HFF-Myc (cell line): ENCODE measurements at regions not wholly inside any gene's neighbourhood (a gene's known extent, or its start where the extent isn't known, plus 50 kb on each side); places are given as distances from the start of the nearest gene placed in this dataset.

Source experiments
- DNase-seq: peaks from one replicate; pipeline ENCODE4 v3.0.0-alpha.2; 2011; ENCODE audit warnings: low read depth; ENCODE audit errors: extremely low read depth
- H3K4me3 ChIP-seq: replicated peaks from 2 replicates; pipeline ENCODE4 v1.5.1; 2011; ENCODE audit warnings: low read depth, mild to moderate bottlenecking, control low read depth, low read length
- TF ChIP-seq, protein P1 (sequence below): IDR thresholded peaks from 2 replicates; pipeline ENCODE4 v1.5.1; 2012; ENCODE audit warnings: mild to moderate bottlenecking, low read depth, low read length, control low read depth; ENCODE audit errors: missing control alignments

DNA sequence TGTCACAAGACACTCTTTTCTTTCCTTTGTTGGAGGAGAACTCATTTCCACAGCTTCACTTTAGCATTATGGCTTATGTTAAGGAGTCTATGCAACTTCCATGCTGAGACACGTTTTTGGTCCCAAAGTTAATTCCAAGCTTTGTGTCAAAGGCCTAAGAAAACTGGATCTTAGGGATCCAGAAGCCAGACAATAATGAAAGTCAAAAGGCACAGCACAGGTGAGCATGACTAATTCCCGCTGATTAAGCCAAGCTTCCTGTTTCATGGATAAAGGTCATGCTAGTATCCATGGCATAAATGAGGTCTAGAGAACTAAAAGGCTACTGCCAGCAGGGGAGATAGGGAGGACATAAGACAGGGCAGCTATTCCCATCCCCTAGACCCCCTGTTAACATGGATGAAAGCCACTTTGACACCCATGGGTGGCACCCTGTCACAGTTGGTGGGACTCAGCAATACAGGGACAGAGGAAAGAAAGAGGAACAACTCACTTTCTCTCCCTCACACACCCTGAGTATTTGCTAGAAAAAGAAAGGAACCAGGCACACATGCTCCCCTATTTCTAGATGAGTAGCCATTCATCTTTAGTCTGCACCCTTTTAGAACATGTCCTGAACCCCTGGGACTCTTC lies 438.1 kb upstream of the CDH9 start:
- H3K4me3 ChIP-seq, result no peak overlapping the region
- no peak for DNase-seq
- TF ChIP-seq, protein P1, sequence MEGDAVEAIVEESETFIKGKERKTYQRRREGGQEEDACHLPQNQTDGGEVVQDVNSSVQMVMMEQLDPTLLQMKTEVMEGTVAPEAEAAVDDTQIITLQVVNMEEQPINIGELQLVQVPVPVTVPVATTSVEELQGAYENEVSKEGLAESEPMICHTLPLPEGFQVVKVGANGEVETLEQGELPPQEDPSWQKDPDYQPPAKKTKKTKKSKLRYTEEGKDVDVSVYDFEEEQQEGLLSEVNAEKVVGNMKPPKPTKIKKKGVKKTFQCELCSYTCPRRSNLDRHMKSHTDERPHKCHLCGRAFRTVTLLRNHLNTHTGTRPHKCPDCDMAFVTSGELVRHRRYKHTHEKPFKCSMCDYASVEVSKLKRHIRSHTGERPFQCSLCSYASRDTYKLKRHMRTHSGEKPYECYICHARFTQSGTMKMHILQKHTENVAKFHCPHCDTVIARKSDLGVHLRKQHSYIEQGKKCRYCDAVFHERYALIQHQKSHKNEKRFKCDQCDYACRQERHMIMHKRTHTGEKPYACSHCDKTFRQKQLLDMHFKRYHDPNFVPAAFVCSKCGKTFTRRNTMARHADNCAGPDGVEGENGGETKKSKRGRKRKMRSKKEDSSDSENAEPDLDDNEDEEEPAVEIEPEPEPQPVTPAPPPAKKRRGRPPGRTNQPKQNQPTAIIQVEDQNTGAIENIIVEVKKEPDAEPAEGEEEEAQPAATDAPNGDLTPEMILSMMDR, result no peak

- no peak overlapping the region for H3K4me3 ChIP-seq
- DNase-seq, result no peak
- TF ChIP-seq, protein P1, result no peak
Measured at GRCh38 chr5:27475063-27475462, 436.7 kb upstream of the CDH9 start.

- TF ChIP-seq, protein P1, result no peak
- H3K4me3 ChIP-seq, result peak overlapping the region; percentile 45; the same call in 1 of the 2 replicates
- DNase-seq, result no peak
Measured at GRCh38 chr5:27474395-27474794, 436.0 kb upstream of the CDH9 start.

- peak overlapping the region; percentile 45 for H3K4me3 ChIP-seq
- TF ChIP-seq, protein P1, result no peak
- DNase-seq, result no peak
Measured at GRCh38 chr5:27474047-27474309, 435.6 kb upstream of the CDH9 start.

DNA sequence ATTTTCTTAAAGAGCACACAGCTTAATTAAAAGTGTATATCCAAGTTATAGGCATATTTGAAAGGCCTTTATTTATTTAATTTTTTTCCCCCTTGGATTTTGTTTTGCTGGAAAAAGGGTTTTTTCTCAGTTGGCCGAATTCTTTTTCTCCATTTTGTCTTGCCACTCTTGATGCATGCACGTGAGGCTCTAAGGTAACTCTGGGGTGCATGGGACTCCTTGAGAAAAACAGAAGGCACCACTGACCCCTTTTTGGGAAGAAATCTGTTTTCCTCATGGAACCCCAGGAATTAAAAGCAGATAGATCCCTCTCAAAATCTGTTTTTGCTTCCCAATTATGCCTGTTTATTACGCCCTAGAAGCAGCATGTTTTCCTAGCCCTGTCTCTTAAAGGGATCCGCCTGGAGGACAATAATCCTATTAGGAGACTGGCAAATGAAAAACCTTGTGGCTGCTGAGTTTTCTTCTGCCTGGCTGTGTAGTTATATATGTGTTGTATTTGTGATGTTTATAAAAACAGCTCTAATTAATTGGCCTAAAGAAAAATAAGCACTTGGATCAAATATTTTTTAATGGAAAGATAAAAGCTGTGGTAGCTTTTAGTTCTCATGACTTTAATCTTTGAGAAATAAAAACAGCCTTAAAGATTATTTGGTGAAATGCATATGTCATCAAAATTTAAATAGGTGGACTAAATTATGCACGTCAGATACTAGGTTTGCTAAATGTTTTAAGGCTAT lies 435.1 kb upstream of the CDH9 start:
- H3K4me3 ChIP-seq, result peak overlapping the region; percentile 45
- no peak for DNase-seq
- TF ChIP-seq, protein P1, result no peak

DNA sequence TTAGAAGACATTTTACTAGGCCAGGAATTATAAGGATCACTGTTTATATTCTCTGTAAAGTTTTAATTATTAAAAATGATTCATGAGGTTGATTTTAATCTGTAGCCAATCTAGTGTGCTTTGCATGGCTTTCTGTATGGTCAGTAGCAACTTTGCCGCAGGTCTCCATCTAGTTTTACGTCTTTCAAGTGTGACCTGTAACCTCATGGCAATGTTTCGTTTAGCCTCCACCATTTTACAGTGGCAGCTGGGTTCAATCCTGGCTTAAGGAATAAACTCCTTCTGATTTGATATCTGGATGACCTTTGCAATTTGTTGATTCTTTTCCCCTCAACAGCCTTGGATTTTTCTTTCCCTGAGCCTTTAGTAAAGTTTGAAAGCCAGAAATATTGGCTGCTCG lies 434.5 kb upstream of the CDH9 start:
- DNase-seq, result no peak
- TF ChIP-seq, protein P1, result no peak
- H3K4me3 ChIP-seq, result peak overlapping the region; percentile 45
